MG63 (cell line): ENCODE measurements at regions not wholly inside any gene's neighbourhood (a gene's known extent, or its start where the extent isn't known, plus 50 kb on each side); places are given as distances from the start of the nearest gene placed in this dataset.
A peak's percentile ranks its signal among the peaks of the same experiment; 100 is the strongest.

ENCODE experiments used
- DNase-seq: peaks from one replicate; pipeline ENCODE4 v3.0.0-alpha.2; 2020
- H3K27me3 ChIP-seq: fragments of 250-450 bp; sonication (Bioruptor Pico); 2 replicates; pipeline ENCODE4 v1.5.1; 2020; ENCODE audit warnings: mild to moderate bottlenecking, moderate library complexity
- H3K36me3 ChIP-seq: fragments of 250-450 bp; sonication (Bioruptor Pico); 2 replicates; pipeline ENCODE4 v1.5.1; 2020; ENCODE audit warnings: mild to moderate bottlenecking, moderate library complexity
- H3K4me3 ChIP-seq: fragments of 250-450 bp; sonication (Bioruptor Pico); 2 replicates; pipeline ENCODE4 v1.5.1; 2020; ENCODE audit warnings: mild to moderate bottlenecking, moderate library complexity
- H3K9me3 ChIP-seq: fragments of 250-450 bp; sonication (Bioruptor Pico); 2 replicates; pipeline ENCODE4 v1.5.1; 2020; ENCODE audit warnings: mild to moderate bottlenecking, moderate library complexity

- DNase-seq: no peak
- H3K9me3 ChIP-seq: no peaks in the 10 kb centered on the region
- H3K27me3 ChIP-seq: no peaks in the 10 kb centered on the region
- no peaks in the 10 kb centered on the region for H3K36me3 ChIP-seq
- H3K4me3 ChIP-seq: no peak overlapping the region
Observed at GRCh38 chr6:71482742-71483141, 194.1 kb downstream of the OGFRL1 start.

GRCh38 chr6:71486461-71486860 is 197.8 kb downstream of the OGFRL1 start:
- no peaks in the 10 kb centered on the region for H3K36me3 ChIP-seq
- H3K9me3 ChIP-seq: no peaks in the 10 kb centered on the region
- H3K27me3 ChIP-seq: no peaks in the 10 kb centered on the region
- no peak overlapping the region for H3K4me3 ChIP-seq
- DNase-seq: no peak

- no peak for DNase-seq
Observed at GRCh38 chr6:71488186-71488585, 199.6 kb downstream of the OGFRL1 start.

GRCh38 chr6:71489736-71490135 is 201.1 kb downstream of the OGFRL1 start:
- H3K9me3 ChIP-seq: no peaks in the 10 kb centered on the region
- no peak overlapping the region for H3K4me3 ChIP-seq
- no peaks in the 10 kb centered on the region for H3K27me3 ChIP-seq
- peak; percentile 72 for DNase-seq
- H3K36me3 ChIP-seq: no peaks in the 10 kb centered on the region

More at GRCh38 chr6:71488186-71488585, 199.6 kb downstream of the OGFRL1 start:
- H3K27me3 ChIP-seq: no peaks in the 10 kb centered on the region
- no peak overlapping the region for H3K4me3 ChIP-seq
- H3K36me3 ChIP-seq: no peaks in the 10 kb centered on the region
- H3K9me3 ChIP-seq: no peaks in the 10 kb centered on the region

- Histone ChIP-seq H3K4me3 (no peak overlapping the region), H3K36me3 (no peaks in the 10 kb centered on the region), H3K27me3 (no peaks in the 10 kb centered on the region), H3K9me3 (no peaks in the 10 kb centered on the region)
- no peak for DNase-seq
Observed at GRCh38 chr6:71490876-71491275, 202.3 kb downstream of the OGFRL1 start.

GRCh38 chr6:71491844-71492243 is 203.2 kb downstream of the OGFRL1 start:
- Histone ChIP-seq H3K27me3 (no peaks in the 10 kb centered on the region), H3K4me3 (no peak overlapping the region), H3K36me3 (no peaks in the 10 kb centered on the region)

GRCh38 chr6:71492668-71493067 is 204.1 kb downstream of the OGFRL1 start:
- Histone ChIP-seq H3K27me3 (no peaks in the 10 kb centered on the region), H3K36me3 (no peaks in the 10 kb centered on the region), H3K4me3 (no peak overlapping the region), H3K9me3 (no peaks in the 10 kb centered on the region)
- no peak for DNase-seq

More at GRCh38 chr6:71491844-71492243, 203.2 kb downstream of the OGFRL1 start:
- DNase-seq: no peak
- no peaks in the 10 kb centered on the region for H3K9me3 ChIP-seq

GRCh38 chr6:71496018-71496721 is 207.6 kb downstream of the OGFRL1 start:
- Histone ChIP-seq H3K27me3 (no peaks in the 10 kb centered on the region), H3K4me3 (peak overlapping the region; percentile 25), H3K36me3 (no peaks in the 10 kb centered on the region), H3K9me3 (no peaks in the 10 kb centered on the region)
- no peak for DNase-seq

GRCh38 chr6:71496722-71497033 is 208.1 kb downstream of the OGFRL1 start:
- no peaks in the 10 kb centered on the region for H3K36me3 ChIP-seq
- no peaks in the 10 kb centered on the region for H3K27me3 ChIP-seq
- DNase-seq: no peak
- no peak overlapping the region for H3K4me3 ChIP-seq
- H3K9me3 ChIP-seq: no peaks in the 10 kb centered on the region

GRCh38 chr6:71498638-71499037 is 210.0 kb downstream of the OGFRL1 start:
- no peak overlapping the region for H3K4me3 ChIP-seq
- DNase-seq: no peak
- no peaks in the 10 kb centered on the region for H3K36me3 ChIP-seq
- no peaks in the 10 kb centered on the region for H3K9me3 ChIP-seq
- no peaks in the 10 kb centered on the region for H3K27me3 ChIP-seq

- H3K36me3 ChIP-seq: no peaks in the 10 kb centered on the region
- DNase-seq: no peak
- no peak overlapping the region for H3K4me3 ChIP-seq
- no peaks in the 10 kb centered on the region for H3K27me3 ChIP-seq
- no peaks in the 10 kb centered on the region for H3K9me3 ChIP-seq
Observed at GRCh38 chr6:71499667-71500066, 211.1 kb downstream of the OGFRL1 start.

- no peak for DNase-seq
- Histone ChIP-seq H3K36me3 (no peaks in the 10 kb centered on the region), H3K9me3 (no peaks in the 10 kb centered on the region), H3K27me3 (no peaks in the 10 kb centered on the region), H3K4me3 (no peak overlapping the region)
Observed at GRCh38 chr6:71502168-71502567, 213.6 kb downstream of the OGFRL1 start.

GRCh38 chr6:71502956-71503355 is 214.3 kb downstream of the OGFRL1 start:
- Histone ChIP-seq H3K9me3 (no peaks in the 10 kb centered on the region), H3K36me3 (no peaks in the 10 kb centered on the region), H3K27me3 (no peaks in the 10 kb centered on the region), H3K4me3 (no peak overlapping the region)
- no peak for DNase-seq

- no peaks in the 10 kb centered on the region for H3K36me3 ChIP-seq
- H3K4me3 ChIP-seq: no peak overlapping the region
- DNase-seq: no peak
- no peaks in the 10 kb centered on the region for H3K27me3 ChIP-seq
- H3K9me3 ChIP-seq: no peaks in the 10 kb centered on the region
Observed at GRCh38 chr6:71507183-71507582, 218.6 kb downstream of the OGFRL1 start.

- no peaks in the 10 kb centered on the region for H3K27me3 ChIP-seq
- H3K9me3 ChIP-seq: no peaks in the 10 kb centered on the region
- DNase-seq: no peak
- H3K4me3 ChIP-seq: no peak overlapping the region
- no peaks in the 10 kb centered on the region for H3K36me3 ChIP-seq
Observed at GRCh38 chr6:71509191-71510005, 220.8 kb downstream of the OGFRL1 start.

- DNase-seq: peak; percentile 40
- Histone ChIP-seq H3K27me3 (no peaks in the 10 kb centered on the region), H3K9me3 (no peaks in the 10 kb centered on the region), H3K36me3 (no peaks in the 10 kb centered on the region), H3K4me3 (no peak overlapping the region)
Observed at GRCh38 chr6:71510057-71510713, 221.6 kb downstream of the OGFRL1 start.

GRCh38 chr6:71510856-71511255 is 222.2 kb downstream of the OGFRL1 start:
- Histone ChIP-seq H3K36me3 (no peaks in the 10 kb centered on the region), H3K9me3 (no peaks in the 10 kb centered on the region), H3K4me3 (no peak overlapping the region), H3K27me3 (no peaks in the 10 kb centered on the region)
- DNase-seq: no peak
